AG09319 (cell line): ENCODE measurements at regions not wholly inside any gene's neighbourhood (a gene's known extent, or its start where the extent isn't known, plus 50 kb on each side); places are given as distances from the start of the nearest gene placed in this dataset.

ENCODE experiments used
- DNase-seq: peaks from one replicate; pipeline ENCODE4 v3.0.0-alpha.2; 2010; ENCODE audit warnings: low read depth; ENCODE audit errors: extremely low read depth
- TF ChIP-seq, protein P1 (sequence below): IDR thresholded peaks from 2 replicates; pipeline ENCODE4 v1.5.1; 2011; ENCODE audit warnings: low read depth, mild to moderate bottlenecking, inconsistent platforms, low read length, moderate library complexity

DNA sequence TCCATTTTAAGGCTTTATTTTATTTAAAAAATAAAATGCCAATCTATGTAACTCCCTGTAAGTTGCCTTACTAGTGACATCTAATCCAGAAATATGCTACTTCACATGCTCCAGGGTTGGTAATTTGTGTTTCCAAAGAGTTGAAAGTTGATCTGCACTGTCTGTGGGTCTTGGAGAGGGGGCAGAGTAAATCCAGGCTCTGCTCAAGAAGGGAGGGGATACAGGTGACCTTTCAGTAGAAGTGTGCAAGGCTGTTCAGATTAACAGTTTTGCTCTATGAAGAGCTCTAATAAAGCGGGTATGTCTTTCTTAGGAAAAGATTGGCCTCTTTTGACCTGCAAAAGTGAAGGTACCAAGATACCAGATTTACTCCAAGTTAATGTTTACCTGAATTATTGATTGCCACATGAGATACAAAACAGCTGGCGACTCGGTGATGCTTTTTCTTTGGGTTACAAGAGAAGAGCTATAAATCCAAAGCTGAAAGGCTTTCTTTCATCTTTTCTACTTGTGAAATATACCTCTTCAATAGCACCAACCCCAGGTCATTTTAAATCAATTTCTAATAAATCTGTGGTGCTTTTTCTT lies 75.6 kb upstream of the FLRT2 start:
- TF ChIP-seq, protein P1, sequence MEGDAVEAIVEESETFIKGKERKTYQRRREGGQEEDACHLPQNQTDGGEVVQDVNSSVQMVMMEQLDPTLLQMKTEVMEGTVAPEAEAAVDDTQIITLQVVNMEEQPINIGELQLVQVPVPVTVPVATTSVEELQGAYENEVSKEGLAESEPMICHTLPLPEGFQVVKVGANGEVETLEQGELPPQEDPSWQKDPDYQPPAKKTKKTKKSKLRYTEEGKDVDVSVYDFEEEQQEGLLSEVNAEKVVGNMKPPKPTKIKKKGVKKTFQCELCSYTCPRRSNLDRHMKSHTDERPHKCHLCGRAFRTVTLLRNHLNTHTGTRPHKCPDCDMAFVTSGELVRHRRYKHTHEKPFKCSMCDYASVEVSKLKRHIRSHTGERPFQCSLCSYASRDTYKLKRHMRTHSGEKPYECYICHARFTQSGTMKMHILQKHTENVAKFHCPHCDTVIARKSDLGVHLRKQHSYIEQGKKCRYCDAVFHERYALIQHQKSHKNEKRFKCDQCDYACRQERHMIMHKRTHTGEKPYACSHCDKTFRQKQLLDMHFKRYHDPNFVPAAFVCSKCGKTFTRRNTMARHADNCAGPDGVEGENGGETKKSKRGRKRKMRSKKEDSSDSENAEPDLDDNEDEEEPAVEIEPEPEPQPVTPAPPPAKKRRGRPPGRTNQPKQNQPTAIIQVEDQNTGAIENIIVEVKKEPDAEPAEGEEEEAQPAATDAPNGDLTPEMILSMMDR = no peak
- DNase-seq = no peak

DNA sequence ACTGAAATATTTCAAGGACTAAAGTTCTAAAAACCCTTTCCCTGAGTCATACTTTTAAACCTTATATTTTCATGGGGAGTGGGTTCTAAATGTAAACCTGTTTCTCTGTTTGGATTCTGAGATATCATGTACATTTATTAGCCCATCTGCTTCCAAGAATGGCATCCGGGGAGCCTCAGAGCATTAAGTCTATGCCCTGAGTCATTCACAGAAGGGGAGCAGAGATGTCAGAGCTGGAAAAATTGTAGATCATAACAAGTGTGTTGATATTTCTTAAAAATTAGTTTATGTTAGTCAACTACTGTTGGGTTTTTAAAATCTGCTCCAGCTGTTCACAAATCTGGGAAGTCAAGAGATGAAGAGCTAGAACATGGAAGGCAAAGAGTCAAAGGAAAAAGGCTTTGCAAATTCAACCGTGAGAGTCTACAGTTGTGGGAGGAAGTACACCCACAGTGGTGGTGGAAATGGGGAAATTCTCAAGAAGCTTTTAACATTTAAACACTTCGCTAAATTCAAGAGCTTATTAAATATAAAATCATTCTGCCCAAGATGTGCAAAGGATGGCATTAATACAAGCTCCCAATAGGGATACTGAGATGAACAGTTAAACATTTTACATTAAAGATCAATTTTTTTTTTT lies 70.5 kb upstream of the FLRT2 start:
- TF ChIP-seq, protein P1 = no peak
- no peak for DNase-seq

DNA sequence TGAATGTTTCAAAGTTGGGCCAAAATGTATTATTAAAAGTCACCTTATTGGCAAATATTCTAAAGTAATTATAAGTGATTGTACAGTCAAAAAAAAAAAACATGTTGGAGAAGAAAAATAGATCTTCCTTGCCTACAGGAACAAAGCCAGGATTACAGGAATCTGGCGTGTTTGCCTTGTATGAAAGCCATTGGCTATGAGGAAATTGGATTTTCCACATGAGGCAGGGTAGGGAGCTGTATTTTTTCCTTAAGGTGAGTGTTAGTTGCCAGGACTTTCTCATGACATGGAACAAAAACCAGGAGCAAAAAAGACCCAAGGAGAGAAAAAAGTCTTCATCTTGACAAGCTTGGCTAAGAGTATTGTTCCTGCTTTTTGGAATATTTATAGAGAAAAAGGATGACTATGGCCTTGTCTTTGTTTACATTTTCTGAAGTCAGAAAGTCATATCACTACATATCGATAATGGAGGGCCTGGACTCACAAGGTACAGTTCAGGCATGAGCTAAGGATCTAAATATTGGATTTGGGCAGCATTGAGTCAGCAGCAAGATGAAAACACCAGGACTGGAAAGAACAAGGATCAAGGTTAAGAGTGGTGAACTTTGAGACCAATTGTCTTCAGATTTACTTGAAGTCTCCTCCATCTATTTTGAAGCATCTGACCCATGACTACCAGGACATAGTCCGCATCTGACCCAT lies 68.4 kb upstream of the FLRT2 start:
- TF ChIP-seq, protein P1 = no peak
- DNase-seq = no peak

DNA sequence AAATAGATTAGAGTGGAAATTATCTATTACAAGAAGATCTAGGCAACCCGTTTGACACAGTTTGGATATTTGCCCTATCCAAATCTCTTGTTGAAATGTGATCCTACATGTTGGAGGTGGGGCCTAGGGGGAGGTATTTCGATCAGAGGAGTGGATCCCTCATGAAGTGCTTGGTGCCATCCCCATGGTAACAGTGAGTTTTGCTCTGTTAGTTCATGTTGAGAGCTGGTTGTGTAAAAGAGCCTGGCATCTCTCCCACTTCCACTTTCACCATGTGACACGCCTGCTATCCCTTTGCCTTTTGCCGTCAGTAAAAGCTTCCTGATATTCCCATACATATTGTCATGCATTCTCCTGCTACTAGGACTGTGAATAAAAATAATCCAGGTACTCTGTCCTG lies 66.4 kb upstream of the FLRT2 start:
- DNase-seq = no peak
- TF ChIP-seq, protein P1 = no peak

DNA sequence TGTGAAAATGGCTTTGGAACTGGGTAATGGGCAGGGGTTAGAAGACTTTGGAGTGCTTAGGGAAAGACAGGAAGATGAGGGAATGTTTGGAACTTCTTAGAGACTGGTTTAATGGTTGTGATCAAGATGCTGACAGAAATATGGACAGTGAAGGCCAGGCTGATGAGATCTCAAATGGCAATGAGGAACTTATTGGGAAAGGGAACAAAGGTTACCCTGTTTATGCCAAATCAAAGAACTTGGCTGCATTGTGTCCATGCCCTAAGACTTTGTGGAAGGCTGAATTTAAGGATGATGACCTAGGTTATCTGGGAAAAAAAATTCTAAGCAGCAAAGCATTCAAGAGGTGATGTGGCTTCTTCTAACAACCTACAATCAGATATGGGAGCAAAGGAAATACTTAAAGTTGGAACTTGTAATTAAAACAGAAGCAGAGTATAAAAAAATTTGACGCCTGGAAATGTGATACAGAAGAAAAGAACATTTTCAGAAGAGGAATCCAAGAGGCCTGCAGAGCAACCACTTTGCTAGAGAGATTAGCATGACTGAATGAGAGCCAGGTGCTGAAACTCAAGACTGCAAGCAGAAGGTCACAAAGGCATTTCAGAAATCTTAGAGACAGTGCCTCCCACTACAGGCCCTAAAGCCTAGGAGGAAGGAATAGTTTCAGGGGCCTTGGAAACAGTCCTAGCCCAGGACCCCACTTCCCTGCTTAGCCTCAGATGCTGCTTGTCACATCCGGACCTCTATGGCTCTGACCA lies 65.6 kb upstream of the FLRT2 start:
- TF ChIP-seq, protein P1 = no peak

DNA sequence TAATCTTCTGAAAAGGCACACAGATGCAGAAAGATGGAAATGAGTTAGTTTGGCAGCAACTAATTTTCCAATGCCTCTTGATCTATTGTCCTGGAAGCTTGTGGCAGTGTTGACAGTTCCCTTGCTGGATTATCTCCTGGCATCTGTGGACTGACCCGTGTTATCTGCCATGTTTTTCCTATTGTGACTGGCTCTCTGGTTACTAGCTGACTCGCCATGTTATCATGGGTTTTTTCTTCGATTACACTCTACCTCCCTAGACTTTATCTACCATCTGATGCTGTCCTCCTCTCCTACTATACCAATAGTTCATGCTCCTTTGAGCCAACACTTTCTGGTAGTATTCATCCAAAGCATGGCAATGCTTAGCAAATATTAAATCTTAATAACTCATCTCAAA lies 63.3 kb upstream of the FLRT2 start:
- TF ChIP-seq, protein P1 = no peak
- DNase-seq = no peak

More for the DNA sequence above, 65.6 kb upstream of the FLRT2 start:
- no peak for DNase-seq
